ENCODE measurements at regions not wholly inside any gene's neighbourhood (a gene's known extent, or its start where the extent isn't known, plus 50 kb on each side); places are given as distances from the start of the nearest gene placed in this dataset.

- Histone ChIP-seq H3K4me3 (replicated peaks in 1 of 3; ENCODE audit: insufficient read depth in 1 of 3, low read depth in 2 of 3, low read length in 3 of 3) (no peak overlapping the region), H3K9ac (ENCODE audit: insufficient read depth, low read depth, low read length) (no peak overlapping the region), H2AFZ (ENCODE audit: low read length) (no peak overlapping the region), H3K36me3 (replicated peaks in 1 of 2; ENCODE audit: control insufficient read depth in 1 of 2, insufficient read depth in 2 of 2, low read length in 2 of 2) (no peaks in the 10 kb centered on the region), H3K27me3 (ENCODE audit: control insufficient read depth in 1 of 2, insufficient read depth in 2 of 2, low read length in 2 of 2) (peaks cover 9 to 48% of the 10 kb centered on the region in 2 experiments; a peak in 4 of 5 replicates), H3K79me2 (ENCODE audit: insufficient read depth, low read length) (no peaks in the 10 kb centered on the region), H3K4me2 (ENCODE audit: low read depth, low read length) (no peak overlapping the region), H3K4me1 (ENCODE audit: insufficient read depth, low read length) (no peaks in the 10 kb centered on the region), H3K27ac (ENCODE audit: extremely low read length, insufficient read depth, low read length) (no peak overlapping the region), H3K9me3 (ENCODE audit: low read length) (no peaks in the 10 kb centered on the region), H4K20me1 (ENCODE audit: insufficient read depth, low read length) (no peaks in the 10 kb centered on the region)
- POLR2A ChIA-PET, result no interaction called here
- DNase-seq (ENCODE audit: low spot score) (no peak), ATAC-seq (no peak), FAIRE-seq (no peak)
- BruUV-seq (replicated peaks), result no TSS peak
- in situ Hi-C loops (cut with HindIII; ENCODE audit: extremely low pct_ligation_motif_present, low pct_unique_long_range_greater_than_20kb) (loop anchor here (10.0 to 25.0 kb wide), 2 partner anchors 194 to 316 kb away; partner anchors contain the start of gene SALL3), intact Hi-C loops (cut with micrococcal nuclease; ENCODE audit: unreplicated experiment) (no loop called here)
- CTCF ChIA-PET (ENCODE audit: low intra/inter-chr PET ratio, low total read pairs), result no interaction called here
- 13% methylated on average over 11 of the region's 14 CpGs for WGBS (ENCODE audit: low lambda C conversion rate)
- TF ChIP-seq BCL6 (CRISPR knock-in tag; IDR thresholded peaks at IDR 0.05), result no peak
- no peak for TF ChIP-seq PRPF4 (IDR thresholded peaks at IDR 0.05; ENCODE audit: low read depth, low read length, poor library complexity, severe bottlenecking)
- no peak for TF ChIP-seq RFX1 (IDR thresholded peaks at IDR 0.05)
- no peak for TF ChIP-seq RELA (CRISPR knock-in tag; IDR thresholded peaks at IDR 0.05)
- no peak for TF ChIP-seq SIX1 (CRISPR knock-in tag; IDR thresholded peaks at IDR 0.05; ENCODE audit: borderline replicate concordance)
- TF ChIP-seq PHF20 (CRISPR knock-in tag; IDR thresholded peaks at IDR 0.05), result no peak
- no peak for TF ChIP-seq ONECUT2 (CRISPR knock-in tag; IDR thresholded peaks at IDR 0.05)
- TF ChIP-seq PAWR (CRISPR knock-in tag; IDR thresholded peaks at IDR 0.05; ENCODE audit: borderline replicate concordance), result no peak
- no peak for TF ChIP-seq CBX1 (IDR thresholded peaks at IDR 0.05; ENCODE audit: low read depth)
- TF ChIP-seq CBX2 (IDR thresholded peaks at IDR 0.05; ENCODE audit: low read depth, low read length), result no peak
- TF ChIP-seq CBX2 (CRISPR knock-in tag; IDR thresholded peaks at IDR 0.05; ENCODE audit: low read depth), result no peak
- no peak for TF ChIP-seq HMGXB4 (CRISPR knock-in tag; IDR thresholded peaks at IDR 0.05; ENCODE audit: borderline replicate concordance in 1 of 2, low read depth in 1 of 2)
- no peak for TF ChIP-seq ZNF121 (CRISPR knock-in tag; IDR thresholded peaks at IDR 0.05)
- no peak for TF ChIP-seq ZMYM4 (CRISPR knock-in tag; IDR thresholded peaks at IDR 0.05)
- no peak for TF ChIP-seq HNRNPL (IDR thresholded peaks at IDR 0.05; ENCODE audit: low read depth, low read length)
Measured at GRCh38 chr18:78670778-78671391, 308.7 kb upstream of the SALL3 start.

All from HepG2 (cell line).